Breast epithelium (tissue), 4 donors: ENCODE measurements at regions not wholly inside any gene's neighbourhood (a gene's known extent, or its start where the extent isn't known, plus 50 kb on each side); places are given as distances from the start of the nearest gene placed in this dataset.

Experiments
- DNase-seq, 2 donors: peaks; one replicate each; pipeline ENCODE4 v3.0.0-alpha.2; 2019; ENCODE audit warnings: low spot score in 2 of 2
- H3K27ac ChIP-seq, 2 donors: fragments of 200-600 bp; sonication (generic) in 1 of 2; one replicate each; pipeline ENCODE4 v1.5.1; 2016 to 2019; ENCODE audit warnings: mild to moderate bottlenecking in 1 of 2
- H3K27me3 ChIP-seq, 2 donors: fragments of 200-600 bp; sonication (generic) in 1 of 2; one replicate each; pipeline versions ENCODE4 v1.5.1 to v1.6.0; 2017 to 2019; ENCODE audit warnings: control low read depth in 1 of 2, mild to moderate bottlenecking in 1 of 2
- H3K36me3 ChIP-seq: fragments of 200-600 bp; one replicate; pipeline ENCODE4 v1.5.1; 2019
- H3K4me1 ChIP-seq, 2 donors: fragments of 200-600 bp; sonication (generic); one replicate each; pipeline ENCODE4 v1.5.1; 2016 to 2019; ENCODE audit warnings: control low read depth in 1 of 2
- H3K4me3 ChIP-seq, 3 donors: fragments of 200-600 bp; sonication (generic); 1 replicate in 2 of 3; 2 replicates in 1 of 3; pipeline ENCODE4 v1.5.1; 2016 to 2019; ENCODE audit warnings: mild to moderate bottlenecking in 3 of 3, moderate library complexity in 2 of 3
- H3K9me3 ChIP-seq, 2 donors: fragments of 200-600 bp; sonication (generic) in 1 of 2; one replicate each; pipeline ENCODE4 v1.5.1; 2016 to 2019; ENCODE audit warnings: control low read depth in 1 of 2
- CTCF ChIP-seq, 3 donors: fragments of 450-650 bp; IDR thresholded peaks; one replicate each; pipeline ENCODE4 v1.5.1; 2016 to 2017; ENCODE audit warnings: antibody characterized with exemption in 3 of 3, mild to moderate bottlenecking in 3 of 3, moderate library complexity in 3 of 3
- POLR2A ChIP-seq: fragments of 450-650 bp; IDR thresholded peaks from one replicate; pipeline ENCODE4 v1.6.1; 2016; ENCODE audit warnings: antibody characterized with exemption, mild to moderate bottlenecking, moderate library complexity
- POLR2AphosphoS5 ChIP-seq, 3 donors: sonication (generic); formaldehyde crosslinking; IDR thresholded peaks; one replicate each; pipeline ENCODE4 v1.6.1; 2017; ENCODE audit warnings: antibody characterized with exemption in 3 of 3
- intact Hi-C: fragments of 100-400 bp; cut with DNase I; formaldehyde crosslinking; loops from one replicate; pipeline ENCODE4 v1.15.1; 2023; ENCODE audit warnings: low total_unique reads

GRCh38 chr5:153088538-153088937 is 401.9 kb upstream of the GRIA1 start:
- no peak overlapping the region for H3K4me3 ChIP-seq
- intact Hi-C loops = no loop called here
- no peaks in the 10 kb centered on the region for H3K9me3 ChIP-seq

DNA sequence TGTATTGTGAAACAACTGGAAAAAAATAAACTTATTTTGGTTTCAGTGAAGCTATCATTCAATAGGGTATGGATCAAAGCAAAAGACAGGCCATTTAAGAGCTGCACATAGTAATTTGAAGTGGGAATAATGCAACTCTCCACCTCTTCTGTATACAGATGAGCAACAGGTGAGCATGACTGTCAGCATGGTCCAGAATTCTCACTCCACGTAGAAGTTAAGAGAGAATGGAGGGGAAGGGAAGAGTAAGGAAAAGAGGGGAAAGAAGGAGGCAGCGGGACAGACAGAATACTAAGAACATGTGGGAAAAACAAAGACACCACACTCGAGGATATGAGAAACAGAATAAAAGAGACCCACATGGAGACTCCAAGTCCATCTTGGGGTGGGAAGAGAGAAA is 396.1 kb upstream of the GRIA1 start:
- Histone ChIP-seq H3K4me3 (no peak overlapping the region), H3K27me3 (no peaks in the 10 kb centered on the region), H3K27ac (no peak overlapping the region), H3K36me3 (no peaks in the 10 kb centered on the region), H3K9me3 (no peaks in the 10 kb centered on the region), H3K4me1 (no peaks in the 10 kb centered on the region)
- TF ChIP-seq POLR2AphosphoS5 (IDR thresholded peaks at IDR 0.05) (no peak), CTCF (IDR thresholded peaks at IDR 0.05) (no peak), POLR2A (no peak)
- no peak for DNase-seq
- intact Hi-C loops = no loop called here

More at GRCh38 chr5:153088538-153088937, 401.9 kb upstream of the GRIA1 start:
- no peaks in the 10 kb centered on the region for H3K4me1 ChIP-seq
- H3K36me3 ChIP-seq = no peaks in the 10 kb centered on the region
- DNase-seq = no peak
- no peak for TF ChIP-seq POLR2AphosphoS5 (IDR thresholded peaks at IDR 0.05)
- TF ChIP-seq POLR2A = no peak
- no peak for TF ChIP-seq CTCF (IDR thresholded peaks at IDR 0.05)
- H3K27ac ChIP-seq = no peak overlapping the region
- no peaks in the 10 kb centered on the region for H3K27me3 ChIP-seq

DNA sequence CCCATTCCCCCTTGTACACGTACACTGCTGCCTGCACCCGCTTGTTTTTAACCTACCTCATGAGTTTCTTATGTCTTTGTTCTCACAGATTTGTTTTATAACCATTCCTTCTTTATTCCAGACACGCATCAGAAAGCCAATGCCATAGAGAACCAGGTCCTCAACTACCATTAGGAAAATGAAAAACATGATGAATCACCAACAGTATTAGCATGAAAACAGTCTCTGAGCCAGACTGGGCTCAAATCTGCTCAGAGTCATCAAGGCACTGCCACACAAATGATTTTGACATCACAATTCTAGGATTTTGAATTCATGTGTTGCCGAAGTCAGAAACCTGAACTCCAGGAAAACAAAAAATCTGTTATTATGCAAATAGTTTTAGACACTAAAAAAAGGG is 394.1 kb upstream of the GRIA1 start:
- TF ChIP-seq POLR2AphosphoS5 (IDR thresholded peaks at IDR 0.05) (no peak), CTCF (IDR thresholded peaks at IDR 0.05) (no peak), POLR2A (no peak)

DNA sequence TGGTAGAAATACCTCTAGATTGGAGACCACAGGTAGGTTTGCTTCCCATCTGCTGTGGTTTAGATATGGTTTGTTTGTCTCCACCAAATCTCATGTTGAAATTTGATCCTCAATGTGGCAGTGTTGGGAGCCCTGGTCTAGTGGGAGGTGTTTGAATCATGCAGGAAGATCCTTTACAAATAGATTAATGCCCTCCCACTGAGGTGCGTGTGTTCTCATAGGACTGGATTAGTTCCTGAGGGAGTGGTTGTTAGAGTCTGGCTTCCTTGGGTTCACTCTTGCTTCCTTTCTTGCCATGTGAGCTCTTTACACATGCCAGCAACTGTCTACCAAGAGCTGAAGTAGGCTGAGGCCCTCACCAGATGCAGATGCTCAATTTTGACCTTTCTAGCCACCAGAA is 391.1 kb upstream of the GRIA1 start:
- Histone ChIP-seq H3K9me3 (peaks cover 0 to 7% of the 10 kb centered on the region in 2 donors), H3K27me3 (no peaks in the 10 kb centered on the region), H3K4me1 (no peaks in the 10 kb centered on the region), H3K4me3 (no peak overlapping the region), H3K27ac (no peak overlapping the region), H3K36me3 (no peaks in the 10 kb centered on the region)
- DNase-seq = no peak
- no peak for TF ChIP-seq POLR2A
- TF ChIP-seq POLR2AphosphoS5 (IDR thresholded peaks at IDR 0.05) = no peak
- no peak for TF ChIP-seq CTCF (IDR thresholded peaks at IDR 0.05)
- intact Hi-C loops = no loop called here

More for the DNA sequence above, 394.1 kb upstream of the GRIA1 start:
- Histone ChIP-seq H3K27me3 (no peaks in the 10 kb centered on the region), H3K27ac (no peak overlapping the region), H3K9me3 (no peaks in the 10 kb centered on the region), H3K36me3 (no peaks in the 10 kb centered on the region), H3K4me3 (no peak overlapping the region), H3K4me1 (no peaks in the 10 kb centered on the region)
- intact Hi-C loops = no loop called here
- DNase-seq = no peak

GRCh38 chr5:153101235-153102180 is 389.0 kb upstream of the GRIA1 start:
- no peaks in the 10 kb centered on the region for H3K36me3 ChIP-seq
- H3K27ac ChIP-seq = no peak overlapping the region
- peaks cover 0 to 7% of the 10 kb centered on the region in 2 donors for H3K9me3 ChIP-seq
- no peak for DNase-seq
- no peak overlapping the region for H3K4me3 ChIP-seq
- H3K27me3 ChIP-seq = no peaks in the 10 kb centered on the region
- H3K4me1 ChIP-seq = no peaks in the 10 kb centered on the region
- TF ChIP-seq CTCF (IDR thresholded peaks at IDR 0.05) (no peak), POLR2AphosphoS5 (IDR thresholded peaks at IDR 0.05) (no peak), POLR2A (no peak)
- intact Hi-C loops = no loop called here
